Subcutaneous abdominal adipose tissue (tissue), 5 donors: ENCODE measurements at regions not wholly inside any gene's neighbourhood (a gene's known extent, or its start where the extent isn't known, plus 50 kb on each side); places are given as distances from the start of the nearest gene placed in this dataset.

Experiments
- H3K27ac ChIP-seq: one replicate; pipeline ENCODE4 v1.7.0; 2013; ENCODE audit warnings: low read depth, mild to moderate bottlenecking, inconsistent platforms, low read length, moderate library complexity
- H3K27me3 ChIP-seq, 5 donors: one replicate each; pipeline ENCODE4 v1.7.0; 2013; ENCODE audit warnings: low read length in 5 of 5, inconsistent platforms in 1 of 5; ENCODE audit not compliant: control insufficient read depth in 5 of 5, insufficient read depth in 4 of 5
- H3K36me3 ChIP-seq, 5 donors: one replicate each; pipeline ENCODE4 v1.7.0; 2013; ENCODE audit warnings: low read length in 5 of 5; ENCODE audit not compliant: control insufficient read depth in 5 of 5, insufficient read depth in 5 of 5
- H3K4me1 ChIP-seq, 5 donors: one replicate each; pipeline ENCODE4 v1.7.0; 2013; ENCODE audit warnings: low read length in 5 of 5, mild to moderate bottlenecking in 3 of 5, moderate library complexity in 1 of 5; ENCODE audit not compliant: control insufficient read depth in 5 of 5, insufficient read depth in 5 of 5
- H3K4me3 ChIP-seq, 5 donors: one replicate each; pipeline ENCODE4 v1.7.0; 2013; ENCODE audit warnings: low read length in 5 of 5, low read depth in 1 of 5
- H3K9ac ChIP-seq, 5 donors: one replicate each; pipeline ENCODE4 v1.7.0; 2013; ENCODE audit warnings: low read length in 5 of 5, mild to moderate bottlenecking in 4 of 5, moderate library complexity in 3 of 5
- H3K9me3 ChIP-seq, 5 donors: one replicate each; pipeline ENCODE4 v1.7.0; 2013; ENCODE audit warnings: low read length in 5 of 5; ENCODE audit not compliant: control insufficient read depth in 5 of 5
- donor health status: healthy.
- donor health status: healthy.
- donor health status: healthy.
- donor health status: healthy.
- donor health status: healthy.

DNA sequence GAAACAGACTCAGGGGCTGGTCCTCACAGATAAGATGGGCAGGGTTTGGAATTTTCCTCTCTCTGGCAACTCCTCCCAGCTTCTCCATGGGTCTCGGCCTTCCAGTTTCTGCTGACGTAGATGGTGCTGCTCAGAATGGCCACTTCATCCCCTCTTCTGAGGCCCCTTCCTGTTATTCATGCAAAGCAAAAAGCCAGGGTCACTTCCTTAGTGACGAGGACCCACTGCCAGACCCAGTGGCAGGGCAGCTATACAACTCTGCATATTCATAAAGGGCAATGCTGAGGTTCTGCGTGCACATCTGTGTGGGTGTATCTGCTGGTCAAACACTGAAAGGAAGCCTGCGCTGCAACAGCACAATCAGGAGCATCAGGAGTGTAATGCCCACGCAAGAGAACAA lies 108.8 kb downstream of the WSCD1 start:
- Histone ChIP-seq H3K36me3 (no peaks in the 10 kb centered on the region), H3K27ac (no peak overlapping the region), H3K9ac (no peak overlapping the region), H3K4me1 (peaks cover 0 to 3% (median 0%) of the 10 kb centered on the region in 5 donors), H3K27me3 (peaks cover 0 to 6% (median 4%) of the 10 kb centered on the region in 5 donors), H3K4me3 (no peak overlapping the region), H3K9me3 (peaks cover 0 to 3% (median 0%) of the 10 kb centered on the region in 5 donors)

GRCh38 chr17:6177941-6178694 lies 107.9 kb downstream of the WSCD1 start:
- Histone ChIP-seq H3K27ac (no peak overlapping the region), H3K4me3 (no peak overlapping the region), H3K4me1 (peaks cover 0 to 3% (median 0%) of the 10 kb centered on the region in 5 donors), H3K9ac (no peak overlapping the region), H3K36me3 (no peaks in the 10 kb centered on the region), H3K9me3 (peaks cover 0 to 3% (median 0%) of the 10 kb centered on the region in 5 donors), H3K27me3 (peaks cover 0 to 6% (median 4%) of the 10 kb centered on the region in 5 donors)
